Ishikawa (cell line): ENCODE measurements at regions not wholly inside any gene's neighbourhood (a gene's known extent, or its start where the extent isn't known, plus 50 kb on each side); places are given as distances from the start of the nearest gene placed in this dataset.

ENCODE experiments used
- CEBPB ChIP-seq: IDR thresholded peaks from 2 replicates; pipeline ENCODE4 v1.6.1; 2012
- CREB1 ChIP-seq: IDR thresholded peaks from 2 replicates; pipeline ENCODE4 v1.6.1; 2012; ENCODE audit warnings: low read depth
- EGR1 ChIP-seq: IDR thresholded peaks from 2 replicates; pipeline ENCODE4 v1.6.1; 2012
- FOXM1 ChIP-seq: IDR thresholded peaks from 2 replicates; pipeline ENCODE4 v1.6.1; 2012; ENCODE audit warnings: low read depth, borderline replicate concordance
- MAX ChIP-seq: IDR thresholded peaks from 2 replicates; pipeline ENCODE4 v1.6.1; 2012
- RAD21 ChIP-seq: IDR thresholded peaks from 2 replicates; pipeline ENCODE4 v1.6.1; 2012; ENCODE audit warnings: low read depth
- YY1 ChIP-seq: IDR thresholded peaks from 2 replicates; pipeline ENCODE4 v1.6.1; 2012; ENCODE audit warnings: low read depth
- TF ChIP-seq, protein P1 (sequence below): IDR thresholded peaks from 2 replicates; pipeline ENCODE4 v1.6.1; 2012; ENCODE audit warnings: low read depth, mild to moderate bottlenecking

GRCh38 chr3:43948013-43948412, 257.3 kb downstream of the ABHD5 start:
- TF ChIP-seq MAX: no peak
- TF ChIP-seq YY1: no peak
- TF ChIP-seq EGR1: no peak
- TF ChIP-seq, protein P1, sequence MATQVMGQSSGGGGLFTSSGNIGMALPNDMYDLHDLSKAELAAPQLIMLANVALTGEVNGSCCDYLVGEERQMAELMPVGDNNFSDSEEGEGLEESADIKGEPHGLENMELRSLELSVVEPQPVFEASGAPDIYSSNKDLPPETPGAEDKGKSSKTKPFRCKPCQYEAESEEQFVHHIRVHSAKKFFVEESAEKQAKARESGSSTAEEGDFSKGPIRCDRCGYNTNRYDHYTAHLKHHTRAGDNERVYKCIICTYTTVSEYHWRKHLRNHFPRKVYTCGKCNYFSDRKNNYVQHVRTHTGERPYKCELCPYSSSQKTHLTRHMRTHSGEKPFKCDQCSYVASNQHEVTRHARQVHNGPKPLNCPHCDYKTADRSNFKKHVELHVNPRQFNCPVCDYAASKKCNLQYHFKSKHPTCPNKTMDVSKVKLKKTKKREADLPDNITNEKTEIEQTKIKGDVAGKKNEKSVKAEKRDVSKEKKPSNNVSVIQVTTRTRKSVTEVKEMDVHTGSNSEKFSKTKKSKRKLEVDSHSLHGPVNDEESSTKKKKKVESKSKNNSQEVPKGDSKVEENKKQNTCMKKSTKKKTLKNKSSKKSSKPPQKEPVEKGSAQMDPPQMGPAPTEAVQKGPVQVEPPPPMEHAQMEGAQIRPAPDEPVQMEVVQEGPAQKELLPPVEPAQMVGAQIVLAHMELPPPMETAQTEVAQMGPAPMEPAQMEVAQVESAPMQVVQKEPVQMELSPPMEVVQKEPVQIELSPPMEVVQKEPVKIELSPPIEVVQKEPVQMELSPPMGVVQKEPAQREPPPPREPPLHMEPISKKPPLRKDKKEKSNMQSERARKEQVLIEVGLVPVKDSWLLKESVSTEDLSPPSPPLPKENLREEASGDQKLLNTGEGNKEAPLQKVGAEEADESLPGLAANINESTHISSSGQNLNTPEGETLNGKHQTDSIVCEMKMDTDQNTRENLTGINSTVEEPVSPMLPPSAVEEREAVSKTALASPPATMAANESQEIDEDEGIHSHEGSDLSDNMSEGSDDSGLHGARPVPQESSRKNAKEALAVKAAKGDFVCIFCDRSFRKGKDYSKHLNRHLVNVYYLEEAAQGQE: no peak
- TF ChIP-seq CEBPB: no peak
- TF ChIP-seq RAD21: no peak
- no peak for TF ChIP-seq FOXM1
- no peak for TF ChIP-seq CREB1
